GM12891 (cell line): ENCODE measurements at regions not wholly inside any gene's neighbourhood (a gene's known extent, or its start where the extent isn't known, plus 50 kb on each side); places are given as distances from the start of the nearest gene placed in this dataset.

Source experiments
- DNase-seq: peaks from one replicate; pipeline ENCODE4 v3.0.0; 2011; ENCODE audit warnings: low spot score; ENCODE audit not compliant: insufficient read length
- FAIRE-seq: peaks from 2 replicates; lab custom pipeline; 2011; peaks lifted over from hg19 to GRCh38; lab: Jason Lieb, UNC
- PAX5 ChIP-seq: IDR thresholded peaks from 2 replicates; pipeline ENCODE4 v1.6.1; 2011; ENCODE audit warnings: low read length, moderate library complexity, mild to moderate bottlenecking; ENCODE audit not compliant: insufficient read depth, severe bottlenecking
- POLR2A ChIP-seq: IDR thresholded peaks from 2 replicates; pipeline ENCODE4 v1.6.1; 2011; ENCODE audit warnings: low read depth, low read length, control low read depth
- POLR2AphosphoS5 ChIP-seq: IDR thresholded peaks from 2 replicates; pipeline ENCODE4 v1.6.1; 2011; ENCODE audit warnings: low read depth, low read length, control low read depth
- POU2F2 ChIP-seq: IDR thresholded peaks from 2 replicates; pipeline ENCODE4 v1.6.1; 2011; ENCODE audit warnings: low read depth, mild to moderate bottlenecking, control low read depth, low read length, moderate library complexity
- SPI1 ChIP-seq: IDR thresholded peaks from 2 replicates; pipeline ENCODE4 v1.6.1; 2011; ENCODE audit warnings: low read depth, low read length, control low read depth
- TAF1 ChIP-seq: IDR thresholded peaks from 2 replicates; pipeline ENCODE4 v1.6.1; 2011; ENCODE audit warnings: low read depth, low read length, control low read depth

GRCh38 chr5:92513067-92513466, 1068.0 kb downstream of the NR2F1-AS1 start:
- DNase-seq (no peak), FAIRE-seq (no peak)
- TF ChIP-seq POU2F2 (no peak), TAF1 (no peak), POLR2A (no peak), POLR2AphosphoS5 (no peak), PAX5 (no peak), SPI1 (no peak)

- no peak for TF ChIP-seq POLR2A
- TF ChIP-seq POU2F2 = no peak
- no peak for TF ChIP-seq SPI1
- TF ChIP-seq TAF1 = no peak
- TF ChIP-seq POLR2AphosphoS5 = no peak
- no peak for TF ChIP-seq PAX5
- FAIRE-seq (no peak), DNase-seq (no peak)
Measured at GRCh38 chr5:92508271-92508670, 1072.7 kb downstream of the NR2F1-AS1 start.

GRCh38 chr5:92505925-92506324, 1075.1 kb downstream of the NR2F1-AS1 start:
- DNase-seq (no peak), FAIRE-seq (no peak)
- TF ChIP-seq POLR2A = no peak
- TF ChIP-seq POU2F2 = no peak
- TF ChIP-seq POLR2AphosphoS5 = no peak
- no peak for TF ChIP-seq TAF1
- no peak for TF ChIP-seq SPI1
- no peak for TF ChIP-seq PAX5

- DNase-seq = no peak
- no peak for TF ChIP-seq POLR2AphosphoS5
- no peak for TF ChIP-seq PAX5
- no peak for TF ChIP-seq SPI1
- TF ChIP-seq TAF1 = no peak
- no peak for TF ChIP-seq POLR2A
- no peak for TF ChIP-seq POU2F2
- no peak for FAIRE-seq
Measured at GRCh38 chr5:92505145-92505544, 1075.9 kb downstream of the NR2F1-AS1 start.

GRCh38 chr5:92504346-92504745, 1076.7 kb downstream of the NR2F1-AS1 start:
- no peak for TF ChIP-seq POLR2A
- FAIRE-seq = no peak

GRCh38 chr5:92500752-92501151, 1080.3 kb downstream of the NR2F1-AS1 start:
- DNase-seq (no peak), FAIRE-seq (no peak)
- TF ChIP-seq POU2F2 (no peak), PAX5 (no peak), TAF1 (no peak), POLR2A (no peak), SPI1 (no peak), POLR2AphosphoS5 (no peak)

More at GRCh38 chr5:92504346-92504745, 1076.7 kb downstream of the NR2F1-AS1 start:
- no peak for DNase-seq

- DNase-seq (no peak), FAIRE-seq (no peak)
- TF ChIP-seq POLR2AphosphoS5 (no peak), SPI1 (no peak), TAF1 (no peak), PAX5 (no peak), POLR2A (no peak)
Measured at GRCh38 chr5:92496545-92496944, 1084.5 kb downstream of the NR2F1-AS1 start.

GRCh38 chr5:92494508-92494907, 1086.5 kb downstream of the NR2F1-AS1 start:
- no peak for FAIRE-seq
- DNase-seq = no peak
- TF ChIP-seq TAF1 (no peak), SPI1 (no peak), POU2F2 (no peak), POLR2A (no peak), PAX5 (no peak), POLR2AphosphoS5 (no peak)

- no peak for DNase-seq
- TF ChIP-seq TAF1 = no peak
- no peak for TF ChIP-seq SPI1
- no peak for TF ChIP-seq POLR2AphosphoS5
- TF ChIP-seq POLR2A = no peak
- FAIRE-seq = no peak
Measured at GRCh38 chr5:92492908-92493307, 1088.1 kb downstream of the NR2F1-AS1 start.

GRCh38 chr5:92484484-92484883, 1096.5 kb downstream of the NR2F1-AS1 start:
- no peak for FAIRE-seq
- DNase-seq = no peak
- TF ChIP-seq PAX5 = no peak
- no peak for TF ChIP-seq POU2F2
- TF ChIP-seq TAF1 = no peak
- TF ChIP-seq POLR2AphosphoS5 = no peak
- no peak for TF ChIP-seq SPI1
- TF ChIP-seq POLR2A = no peak
